ENCODE measurements at regions not wholly inside any gene's neighbourhood (a gene's known extent, or its start where the extent isn't known, plus 50 kb on each side); places are given as distances from the start of the nearest gene placed in this dataset.

DNA sequence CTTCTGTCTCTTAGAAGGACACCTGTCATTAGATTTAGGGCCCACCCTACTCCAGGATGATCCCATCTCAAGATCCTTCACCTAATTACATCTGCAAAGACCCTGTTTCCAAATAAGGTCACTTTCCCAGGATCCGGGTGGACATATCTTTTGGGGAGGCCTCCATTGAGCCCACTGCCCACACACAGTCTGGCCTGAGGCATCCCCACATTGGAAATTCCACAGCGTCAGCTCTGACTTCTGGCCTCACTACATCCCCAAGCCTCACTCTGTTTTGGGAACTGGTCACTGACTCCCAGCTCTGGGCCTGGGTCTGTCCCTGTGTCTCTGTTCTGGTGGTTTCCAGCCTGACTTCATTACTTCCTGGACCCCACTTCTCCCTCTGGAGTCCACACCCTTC, 285.5 kb downstream of the CRLF2 start:
- WGBS, 3 donors, result 80 to 91% (median 86%) methylated on average over 2 of the region's 2 CpGs

DNA sequence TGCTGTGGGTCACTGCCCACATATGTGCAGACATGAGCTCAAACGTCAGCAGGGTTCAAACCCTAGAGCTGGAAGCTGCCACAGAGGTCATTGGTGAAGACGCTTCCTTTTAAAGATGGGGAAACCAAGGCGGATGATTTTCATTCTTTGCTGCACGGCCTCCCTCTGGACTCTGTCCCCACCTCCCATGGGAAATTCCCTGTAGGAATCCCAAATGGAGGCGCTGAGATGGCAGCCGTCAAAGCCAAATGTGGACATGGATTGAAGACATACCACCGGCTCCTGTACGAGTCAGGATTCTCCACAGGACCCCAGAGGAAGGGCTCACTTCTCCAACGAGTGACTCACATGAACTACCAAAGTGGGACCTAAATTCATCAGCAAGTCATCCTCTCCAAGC, 286.4 kb downstream of the CRLF2 start:
- WGBS, 3 donors, result 74 to 81% (median 79%) methylated on average over 9 of the region's 9 CpGs
- intact Hi-C loops (cut with DNase I), result no loop called here
- no peak for ATAC-seq
- H3K4me3 ChIP-seq, result no peak overlapping the region
- H3K27me3 ChIP-seq (ENCODE audit: insufficient read depth in 3 of 3, low read length in 2 of 3), result peaks cover 0 to 4% (median 0%) of the 10 kb centered on the region in 3 donors
- H3K36me3 ChIP-seq (ENCODE audit: insufficient read depth in 1 of 2, low read depth in 1 of 2), result no peaks in the 10 kb centered on the region
- H3K9me3 ChIP-seq, result no peaks in the 10 kb centered on the region
- H3K4me1 ChIP-seq, result no peaks in the 10 kb centered on the region
- no peak overlapping the region for H3K27ac ChIP-seq
- no peak for DNase-seq
- no peak for TF ChIP-seq CTCF (IDR thresholded peaks at IDR 0.05)

More for the DNA sequence above, 285.5 kb downstream of the CRLF2 start:
- no peaks in the 10 kb centered on the region for H3K36me3 ChIP-seq (ENCODE audit: insufficient read depth in 1 of 2, low read depth in 1 of 2)
- no peaks in the 10 kb centered on the region for H3K4me1 ChIP-seq
- H3K9me3 ChIP-seq, result no peaks in the 10 kb centered on the region
- no peak overlapping the region for H3K27ac ChIP-seq
- DNase-seq (no peak), ATAC-seq (no peak)
- intact Hi-C loops (cut with DNase I), result no loop called here
- TF ChIP-seq CTCF (IDR thresholded peaks at IDR 0.05), result no peak
- H3K27me3 ChIP-seq (ENCODE audit: insufficient read depth in 3 of 3, low read length in 2 of 3), result peaks cover 0 to 4% (median 0%) of the 10 kb centered on the region in 3 donors
- H3K4me3 ChIP-seq, result no peak overlapping the region

GRCh38 chrX:925652-926061, 286.8 kb downstream of the CRLF2 start:
- ATAC-seq (no peak), DNase-seq (no peak)
- H3K4me1 ChIP-seq, result no peaks in the 10 kb centered on the region
- no peaks in the 10 kb centered on the region for H3K9me3 ChIP-seq
- no peak overlapping the region for H3K4me3 ChIP-seq
- no peak overlapping the region for H3K27ac ChIP-seq
- peaks cover 0 to 4% (median 0%) of the 10 kb centered on the region in 3 donors for H3K27me3 ChIP-seq (ENCODE audit: insufficient read depth in 3 of 3, low read length in 2 of 3)
- TF ChIP-seq CTCF (IDR thresholded peaks at IDR 0.05), result no peak
- intact Hi-C loops (cut with DNase I), result no loop called here
- WGBS, 3 donors, result 55 to 62% (median 58%) methylated on average over 6 of the region's 6 CpGs
- H3K36me3 ChIP-seq (ENCODE audit: insufficient read depth in 1 of 2, low read depth in 1 of 2), result no peaks in the 10 kb centered on the region

GRCh38 chrX:925094-925493, 287.4 kb downstream of the CRLF2 start:
- H3K4me3 ChIP-seq, result no peak overlapping the region
- H3K4me1 ChIP-seq, result no peaks in the 10 kb centered on the region
- intact Hi-C loops (cut with DNase I), result no loop called here
- WGBS, 3 donors, result 87 to 95% (median 93%) methylated on average over 2 of the region's 2 CpGs
- DNase-seq (no peak), ATAC-seq (no peak)
- TF ChIP-seq CTCF (IDR thresholded peaks at IDR 0.05), result no peak
- no peak overlapping the region for H3K27ac ChIP-seq
- H3K9me3 ChIP-seq, result no peaks in the 10 kb centered on the region
- H3K36me3 ChIP-seq (ENCODE audit: insufficient read depth in 1 of 2, low read depth in 1 of 2), result no peaks in the 10 kb centered on the region
- peaks cover 0 to 4% (median 0%) of the 10 kb centered on the region in 3 donors for H3K27me3 ChIP-seq (ENCODE audit: insufficient read depth in 3 of 3, low read length in 2 of 3)

DNA sequence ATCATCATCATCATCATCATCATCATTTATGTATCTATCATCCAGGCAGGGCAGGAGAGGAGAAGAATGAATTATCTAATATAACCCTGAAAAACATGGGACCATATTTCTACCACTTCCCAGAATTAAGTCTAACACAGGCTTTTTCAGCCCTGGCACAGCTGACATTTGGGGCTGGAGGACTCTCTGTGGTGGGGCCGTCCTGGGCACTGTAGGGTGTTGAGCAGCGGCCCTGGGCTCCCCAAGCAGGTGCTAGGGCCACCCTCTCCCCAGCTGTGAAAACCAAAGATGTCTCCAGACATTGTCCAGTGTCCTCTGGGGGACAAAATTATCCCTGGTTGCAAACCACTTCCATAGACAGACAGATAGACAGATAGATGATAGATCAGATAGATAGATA, 288.4 kb downstream of the CRLF2 start:
- Histone ChIP-seq H3K9me3 (no peaks in the 10 kb centered on the region), H3K27ac (no peak overlapping the region), H3K4me1 (no peaks in the 10 kb centered on the region), H3K36me3 (ENCODE audit: insufficient read depth in 1 of 2, low read depth in 1 of 2) (no peaks in the 10 kb centered on the region), H3K4me3 (no peak overlapping the region), H3K27me3 (ENCODE audit: insufficient read depth in 3 of 3, low read length in 2 of 3) (peaks cover 0 to 4% (median 0%) of the 10 kb centered on the region in 3 donors)
- intact Hi-C loops (cut with DNase I), result no loop called here
- 34 to 61% (median 56%) methylated on average over 2 of the region's 2 CpGs for WGBS, 3 donors
- no peak for TF ChIP-seq CTCF (IDR thresholded peaks at IDR 0.05)
- DNase-seq, result no peak
- ATAC-seq, result no peak
